Caki2 (cell line): ENCODE measurements at regions not wholly inside any gene's neighbourhood (a gene's known extent, or its start where the extent isn't known, plus 50 kb on each side); places are given as distances from the start of the nearest gene placed in this dataset.
"Not testable (repeated sequence)": the region's sequence is repeated elsewhere in the genome, so short reads cannot be mapped to it uniquely, and the experiment has no call there.

Source experiments
- DNase-seq: peaks from one replicate; pipeline ENCODE4 v3.0.0-alpha.2; 2015; ENCODE audit warnings: low read depth
- in situ Hi-C: cut with HindIII; loops from 2 replicates; pipeline ENCODE4 v1.10.0; 2016; ENCODE audit warnings: low sequenced_read_pairs, low pct_unique_long_range_greater_than_20kb, mixed read lengths

- in situ Hi-C loops: no loop called here
- no peak for DNase-seq
Measured at GRCh38 chr7:152594801-152595200, 81.1 kb downstream of the XRCC2 start.

- no peak for DNase-seq
- in situ Hi-C loops: no loop called here
Measured at GRCh38 chr7:152591976-152592375, 84.0 kb downstream of the XRCC2 start.

- DNase-seq: no peak
- in situ Hi-C loops: no loop called here
Measured at GRCh38 chr7:152590481-152590880, 85.5 kb downstream of the XRCC2 start.

- DNase-seq, in situ Hi-C loops: not testable (repeated sequence)
Measured at GRCh38 chr7:152589821-152590220, 86.1 kb downstream of the XRCC2 start.

- peak; percentile 29 for DNase-seq
- in situ Hi-C loops: no loop called here
Measured at GRCh38 chr7:152588350-152588749, 87.6 kb downstream of the XRCC2 start.

GRCh38 chr7:152587366-152587765, 88.6 kb downstream of the XRCC2 start:
- in situ Hi-C loops: no loop called here
- DNase-seq: no peak

GRCh38 chr7:152583006-152583405, 92.9 kb downstream of the XRCC2 start:
- in situ Hi-C loops: no loop called here

GRCh38 chr7:152579070-152579469, 96.9 kb downstream of the XRCC2 start:
- no peak for DNase-seq
- in situ Hi-C loops: no loop called here

More at GRCh38 chr7:152583006-152583405, 92.9 kb downstream of the XRCC2 start:
- no peak for DNase-seq

- no peak for DNase-seq
- in situ Hi-C loops: no loop called here
Measured at GRCh38 chr7:152577339-152577738, 98.6 kb downstream of the XRCC2 start.

GRCh38 chr7:152574892-152575548, 100.9 kb downstream of the XRCC2 start:
- DNase-seq: peak; percentile 55
- in situ Hi-C loops: no loop called here

GRCh38 chr7:152573186-152573585, 102.8 kb downstream of the XRCC2 start:
- in situ Hi-C loops, DNase-seq: not testable (repeated sequence)

GRCh38 chr7:152572101-152572500, 103.8 kb downstream of the XRCC2 start:
- DNase-seq: no peak
- in situ Hi-C loops: no loop called here

GRCh38 chr7:152571068-152571467, 104.9 kb downstream of the XRCC2 start:
- in situ Hi-C loops: no loop called here
- no peak for DNase-seq

- DNase-seq: no peak
- in situ Hi-C loops: no loop called here
Measured at GRCh38 chr7:152568972-152569371, 107.0 kb downstream of the XRCC2 start.

GRCh38 chr7:152565731-152566130, 110.2 kb downstream of the XRCC2 start:
- in situ Hi-C loops: no loop called here
- DNase-seq: no peak

- DNase-seq: no peak
- in situ Hi-C loops: no loop called here
Measured at GRCh38 chr7:152564656-152565250, 111.2 kb downstream of the XRCC2 start.

- in situ Hi-C loops: no loop called here
- no peak for DNase-seq
Measured at GRCh38 chr7:152556013-152556755, 119.8 kb downstream of the XRCC2 start.

GRCh38 chr7:152553671-152554317, 118.0 kb upstream of the KMT2C start:
- in situ Hi-C loops: no loop called here
- DNase-seq: no peak
